Breast epithelium (tissue), 4 donors: ENCODE measurements at regions not wholly inside any gene's neighbourhood (a gene's known extent, or its start where the extent isn't known, plus 50 kb on each side); places are given as distances from the start of the nearest gene placed in this dataset.
A peak's percentile ranks its signal among the peaks of the same experiment; 100 is the strongest.
"Not testable (repeated sequence)": the region's sequence is repeated elsewhere in the genome, so short reads cannot be mapped to it uniquely, and the experiment has no call there.

ENCODE experiments used
- DNase-seq, 2 donors: peaks; one replicate each; pipeline ENCODE4 v3.0.0-alpha.2; 2019; ENCODE audit warnings: low spot score in 2 of 2
- H3K27ac ChIP-seq, 2 donors: fragments of 200-600 bp; sonication (generic) in 1 of 2; one replicate each; pipeline ENCODE4 v1.5.1; 2016 to 2019; ENCODE audit warnings: mild to moderate bottlenecking in 1 of 2
- H3K27me3 ChIP-seq, 2 donors: fragments of 200-600 bp; sonication (generic) in 1 of 2; one replicate each; pipeline versions ENCODE4 v1.5.1 to v1.6.0; 2017 to 2019; ENCODE audit warnings: control low read depth in 1 of 2, mild to moderate bottlenecking in 1 of 2
- H3K36me3 ChIP-seq: fragments of 200-600 bp; one replicate; pipeline ENCODE4 v1.5.1; 2019
- H3K4me1 ChIP-seq, 2 donors: fragments of 200-600 bp; sonication (generic); one replicate each; pipeline ENCODE4 v1.5.1; 2016 to 2019; ENCODE audit warnings: control low read depth in 1 of 2
- H3K4me3 ChIP-seq, 3 donors: fragments of 200-600 bp; sonication (generic); 1 replicate in 2 of 3; 2 replicates in 1 of 3; pipeline ENCODE4 v1.5.1; 2016 to 2019; ENCODE audit warnings: mild to moderate bottlenecking in 3 of 3, moderate library complexity in 2 of 3
- H3K9me3 ChIP-seq, 2 donors: fragments of 200-600 bp; sonication (generic) in 1 of 2; one replicate each; pipeline ENCODE4 v1.5.1; 2016 to 2019; ENCODE audit warnings: control low read depth in 1 of 2
- CTCF ChIP-seq, 3 donors: fragments of 450-650 bp; IDR thresholded peaks; one replicate each; pipeline ENCODE4 v1.5.1; 2016 to 2017; ENCODE audit warnings: antibody characterized with exemption in 3 of 3, mild to moderate bottlenecking in 3 of 3, moderate library complexity in 3 of 3
- POLR2A ChIP-seq: fragments of 450-650 bp; IDR thresholded peaks from one replicate; pipeline ENCODE4 v1.6.1; 2016; ENCODE audit warnings: antibody characterized with exemption, mild to moderate bottlenecking, moderate library complexity
- POLR2AphosphoS5 ChIP-seq, 3 donors: sonication (generic); formaldehyde crosslinking; IDR thresholded peaks; one replicate each; pipeline ENCODE4 v1.6.1; 2017; ENCODE audit warnings: antibody characterized with exemption in 3 of 3
- intact Hi-C: fragments of 100-400 bp; cut with DNase I; formaldehyde crosslinking; loops from one replicate; pipeline ENCODE4 v1.15.1; 2023; ENCODE audit warnings: low total_unique reads

- Histone ChIP-seq H3K9me3 (no peaks in the 10 kb centered on the region), H3K27ac (no peak overlapping the region), H3K36me3 (no peaks in the 10 kb centered on the region), H3K4me3 (no peak overlapping the region), H3K4me1 (no peaks in the 10 kb centered on the region), H3K27me3 (no peaks in the 10 kb centered on the region)
- TF ChIP-seq POLR2AphosphoS5 (IDR thresholded peaks at IDR 0.05), result no peak
- no peak for TF ChIP-seq POLR2A
- no peak for TF ChIP-seq CTCF (IDR thresholded peaks at IDR 0.05)
- intact Hi-C loops, result no loop called here
- no peak for DNase-seq
Observed at GRCh38 chr18:61628085-61628484, 264.7 kb downstream of the RNF152 start.

GRCh38 chr18:61624631-61625030 lies 268.2 kb downstream of the RNF152 start:
- H3K4me3 ChIP-seq, H3K27ac ChIP-seq, intact Hi-C loops, H3K9me3 ChIP-seq, H3K27me3 ChIP-seq, H3K4me1 ChIP-seq, DNase-seq, H3K36me3 ChIP-seq: not testable (repeated sequence)

- Histone ChIP-seq H3K9me3 (no peaks in the 10 kb centered on the region), H3K4me1 (no peaks in the 10 kb centered on the region)
Observed at GRCh38 chr18:61619783-61620182, 273.0 kb downstream of the RNF152 start.

GRCh38 chr18:61618816-61619215 lies 274.0 kb downstream of the RNF152 start:
- intact Hi-C loops, result no loop called here
- TF ChIP-seq CTCF (IDR thresholded peaks at IDR 0.05) (no peak), POLR2A (no peak), POLR2AphosphoS5 (IDR thresholded peaks at IDR 0.05) (no peak)
- H3K36me3 ChIP-seq, result no peaks in the 10 kb centered on the region
- no peak overlapping the region for H3K27ac ChIP-seq
- H3K9me3 ChIP-seq, result no peaks in the 10 kb centered on the region
- no peaks in the 10 kb centered on the region for H3K4me1 ChIP-seq
- H3K4me3 ChIP-seq, result no peak overlapping the region
- no peak for DNase-seq
- no peaks in the 10 kb centered on the region for H3K27me3 ChIP-seq

More at GRCh38 chr18:61619783-61620182, 273.0 kb downstream of the RNF152 start:
- H3K27ac ChIP-seq, result peak overlapping the region in 1 of 2 donors; percentile 12
- H3K36me3 ChIP-seq, result no peaks in the 10 kb centered on the region
- no peak for DNase-seq
- no peaks in the 10 kb centered on the region for H3K27me3 ChIP-seq
- intact Hi-C loops, result no loop called here
- H3K4me3 ChIP-seq, result no peak overlapping the region
- no peak for TF ChIP-seq POLR2A

GRCh38 chr18:61616111-61616610 lies 276.6 kb downstream of the RNF152 start:
- no peaks in the 10 kb centered on the region for H3K36me3 ChIP-seq
- H3K4me3 ChIP-seq, result no peak overlapping the region
- DNase-seq, result no peak
- TF ChIP-seq CTCF (IDR thresholded peaks at IDR 0.05) (no peak), POLR2AphosphoS5 (IDR thresholded peaks at IDR 0.05) (no peak), POLR2A (no peak)
- H3K9me3 ChIP-seq, result no peaks in the 10 kb centered on the region
- no peak overlapping the region for H3K27ac ChIP-seq
- intact Hi-C loops, result no loop called here
- no peaks in the 10 kb centered on the region for H3K27me3 ChIP-seq
- H3K4me1 ChIP-seq, result no peaks in the 10 kb centered on the region

- no peak overlapping the region for H3K4me3 ChIP-seq
- no peak for TF ChIP-seq CTCF (IDR thresholded peaks at IDR 0.05)
- no peak for TF ChIP-seq POLR2A
- no peak for TF ChIP-seq POLR2AphosphoS5 (IDR thresholded peaks at IDR 0.05)
- intact Hi-C loops, result loop anchor here (5.0 kb wide), 1 partner anchor 830 kb away; no protein-coding TSS in a partner anchor
Observed at GRCh38 chr18:61612517-61612916, 279.3 kb downstream of the CDH20 start.

More at GRCh38 chr18:61612517-61612916, 279.3 kb downstream of the CDH20 start:
- H3K4me1 ChIP-seq, result no peaks in the 10 kb centered on the region
- no peaks in the 10 kb centered on the region for H3K9me3 ChIP-seq
- DNase-seq, result no peak
- no peaks in the 10 kb centered on the region for H3K36me3 ChIP-seq
- no peak overlapping the region for H3K27ac ChIP-seq
- no peaks in the 10 kb centered on the region for H3K27me3 ChIP-seq
